IMR-90 (cell line): ENCODE measurements at regions not wholly inside any gene's neighbourhood (a gene's known extent, or its start where the extent isn't known, plus 50 kb on each side); places are given as distances from the start of the nearest gene placed in this dataset.

Experiments used
- POLR2A ChIP-seq: IDR thresholded peaks from 2 replicates; pipeline ENCODE4 v1.6.1; 2012; ENCODE audit warnings: mild to moderate bottlenecking, low read depth, low read length
- TF ChIP-seq, protein P1 (sequence below): conservative IDR thresholded peaks from 2 replicates; pipeline ENCODE4 v1.5.1; 2012; ENCODE audit warnings: mild to moderate bottlenecking, low read depth, low read length, improper control_type of control experiment

DNA sequence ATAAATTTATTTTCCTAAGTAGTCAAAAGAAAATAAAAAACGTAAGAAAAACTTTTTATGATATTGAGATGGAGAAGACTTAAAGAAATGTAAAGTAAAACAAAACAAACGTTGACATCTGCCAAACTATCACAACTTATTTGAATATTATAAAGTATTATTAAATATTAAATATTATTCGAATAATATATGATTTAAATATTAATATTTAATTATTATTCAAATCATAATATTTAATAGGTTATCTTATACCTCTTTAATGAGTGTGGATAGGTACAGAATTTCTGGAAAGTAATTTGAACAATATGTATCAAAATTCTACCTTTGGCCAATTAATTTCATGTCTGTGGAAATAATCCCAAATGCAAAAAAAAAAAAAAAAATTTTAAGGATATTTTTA, 278.7 kb downstream of the RAD51AP2 start:
- TF ChIP-seq, protein P1, sequence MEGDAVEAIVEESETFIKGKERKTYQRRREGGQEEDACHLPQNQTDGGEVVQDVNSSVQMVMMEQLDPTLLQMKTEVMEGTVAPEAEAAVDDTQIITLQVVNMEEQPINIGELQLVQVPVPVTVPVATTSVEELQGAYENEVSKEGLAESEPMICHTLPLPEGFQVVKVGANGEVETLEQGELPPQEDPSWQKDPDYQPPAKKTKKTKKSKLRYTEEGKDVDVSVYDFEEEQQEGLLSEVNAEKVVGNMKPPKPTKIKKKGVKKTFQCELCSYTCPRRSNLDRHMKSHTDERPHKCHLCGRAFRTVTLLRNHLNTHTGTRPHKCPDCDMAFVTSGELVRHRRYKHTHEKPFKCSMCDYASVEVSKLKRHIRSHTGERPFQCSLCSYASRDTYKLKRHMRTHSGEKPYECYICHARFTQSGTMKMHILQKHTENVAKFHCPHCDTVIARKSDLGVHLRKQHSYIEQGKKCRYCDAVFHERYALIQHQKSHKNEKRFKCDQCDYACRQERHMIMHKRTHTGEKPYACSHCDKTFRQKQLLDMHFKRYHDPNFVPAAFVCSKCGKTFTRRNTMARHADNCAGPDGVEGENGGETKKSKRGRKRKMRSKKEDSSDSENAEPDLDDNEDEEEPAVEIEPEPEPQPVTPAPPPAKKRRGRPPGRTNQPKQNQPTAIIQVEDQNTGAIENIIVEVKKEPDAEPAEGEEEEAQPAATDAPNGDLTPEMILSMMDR = no peak
- no peak for TF ChIP-seq POLR2A
